Keratinocyte (primary cell): ENCODE measurements at regions not wholly inside any gene's neighbourhood (a gene's known extent, or its start where the extent isn't known, plus 50 kb on each side); places are given as distances from the start of the nearest gene placed in this dataset.

ENCODE experiments used
- EZH2 ChIP-seq: IDR thresholded peaks from one replicate; pipeline ENCODE4 v1.6.1; 2012; ENCODE audit warnings: inconsistent platforms, mild to moderate bottlenecking, low read length, moderate library complexity
- TF ChIP-seq, protein P1 (sequence below), 3 experiments: IDR thresholded peaks in 1 of 3; conservative IDR thresholded peaks in 1 of 3; optimal IDR thresholded peaks in 1 of 3; 2 replicates in 2 of 3; 3 replicates in 1 of 3; pipeline versions ENCODE3 to v1.5.1; 2011; ENCODE audit warnings: low read length in 3 of 3, mild to moderate bottlenecking in 3 of 3, moderate library complexity in 2 of 3, control low read depth in 1 of 3, inconsistent platforms in 1 of 3; ENCODE audit not compliant: insufficient read depth in 2 of 3; ENCODE audit errors: extremely low read depth in 1 of 3

DNA sequence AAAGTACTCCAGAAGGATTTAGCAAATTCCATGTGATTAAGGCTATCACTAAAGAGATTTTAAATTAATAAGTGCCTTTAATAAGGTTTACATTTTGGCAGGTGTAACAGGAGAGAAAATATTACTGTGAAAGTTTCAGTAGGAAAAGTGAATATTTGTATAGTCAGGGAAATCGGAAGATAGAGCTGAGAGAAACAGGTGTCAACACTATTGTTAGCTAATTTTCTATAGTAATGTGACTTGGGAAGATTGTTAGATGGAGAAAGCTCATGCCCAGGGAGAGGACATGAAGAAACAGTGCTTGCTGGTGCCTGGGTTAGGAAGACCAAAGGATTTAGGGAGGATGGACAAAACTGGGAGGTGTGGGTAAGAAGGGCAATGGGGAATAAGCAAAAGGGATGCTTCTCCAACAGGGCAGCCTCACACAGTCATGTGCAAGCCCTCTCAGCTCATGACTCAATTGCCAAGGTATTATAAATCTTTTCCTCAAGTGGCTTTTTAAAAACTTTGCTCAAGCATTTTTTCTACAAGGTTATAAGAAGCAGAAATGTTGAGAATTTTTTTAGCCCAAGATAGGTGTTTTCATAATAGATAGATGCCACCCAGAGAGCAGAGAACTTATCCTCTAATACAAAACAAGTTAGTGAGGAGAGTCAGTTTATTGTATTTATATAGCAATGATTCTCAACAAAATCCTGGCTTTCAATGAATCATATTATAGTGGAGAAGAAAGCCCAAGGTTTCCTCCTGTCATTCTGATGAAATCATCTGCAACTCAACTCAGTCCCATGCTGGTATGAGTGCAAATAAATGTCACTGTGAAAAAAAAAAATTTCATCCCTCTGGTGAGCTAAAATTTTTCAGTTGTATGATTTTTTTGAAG lies 325.2 kb upstream of the NT5E start:
- TF ChIP-seq, protein P1, sequence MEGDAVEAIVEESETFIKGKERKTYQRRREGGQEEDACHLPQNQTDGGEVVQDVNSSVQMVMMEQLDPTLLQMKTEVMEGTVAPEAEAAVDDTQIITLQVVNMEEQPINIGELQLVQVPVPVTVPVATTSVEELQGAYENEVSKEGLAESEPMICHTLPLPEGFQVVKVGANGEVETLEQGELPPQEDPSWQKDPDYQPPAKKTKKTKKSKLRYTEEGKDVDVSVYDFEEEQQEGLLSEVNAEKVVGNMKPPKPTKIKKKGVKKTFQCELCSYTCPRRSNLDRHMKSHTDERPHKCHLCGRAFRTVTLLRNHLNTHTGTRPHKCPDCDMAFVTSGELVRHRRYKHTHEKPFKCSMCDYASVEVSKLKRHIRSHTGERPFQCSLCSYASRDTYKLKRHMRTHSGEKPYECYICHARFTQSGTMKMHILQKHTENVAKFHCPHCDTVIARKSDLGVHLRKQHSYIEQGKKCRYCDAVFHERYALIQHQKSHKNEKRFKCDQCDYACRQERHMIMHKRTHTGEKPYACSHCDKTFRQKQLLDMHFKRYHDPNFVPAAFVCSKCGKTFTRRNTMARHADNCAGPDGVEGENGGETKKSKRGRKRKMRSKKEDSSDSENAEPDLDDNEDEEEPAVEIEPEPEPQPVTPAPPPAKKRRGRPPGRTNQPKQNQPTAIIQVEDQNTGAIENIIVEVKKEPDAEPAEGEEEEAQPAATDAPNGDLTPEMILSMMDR (optimal IDR thresholded peaks at IDR 0.05 in 1 of 3, IDR thresholded peaks at IDR 0.05 in 1 of 3, conservative IDR thresholded peaks at IDR 0.05 in 1 of 3; ENCODE audit: extremely low read depth in 1 of 3, insufficient read depth in 2 of 3, low read length in 3 of 3), result no peak
- no peak for TF ChIP-seq EZH2
